ENCODE measurements at regions not wholly inside any gene's neighbourhood (a gene's known extent, or its start where the extent isn't known, plus 50 kb on each side); places are given as distances from the start of the nearest gene placed in this dataset.

DNA sequence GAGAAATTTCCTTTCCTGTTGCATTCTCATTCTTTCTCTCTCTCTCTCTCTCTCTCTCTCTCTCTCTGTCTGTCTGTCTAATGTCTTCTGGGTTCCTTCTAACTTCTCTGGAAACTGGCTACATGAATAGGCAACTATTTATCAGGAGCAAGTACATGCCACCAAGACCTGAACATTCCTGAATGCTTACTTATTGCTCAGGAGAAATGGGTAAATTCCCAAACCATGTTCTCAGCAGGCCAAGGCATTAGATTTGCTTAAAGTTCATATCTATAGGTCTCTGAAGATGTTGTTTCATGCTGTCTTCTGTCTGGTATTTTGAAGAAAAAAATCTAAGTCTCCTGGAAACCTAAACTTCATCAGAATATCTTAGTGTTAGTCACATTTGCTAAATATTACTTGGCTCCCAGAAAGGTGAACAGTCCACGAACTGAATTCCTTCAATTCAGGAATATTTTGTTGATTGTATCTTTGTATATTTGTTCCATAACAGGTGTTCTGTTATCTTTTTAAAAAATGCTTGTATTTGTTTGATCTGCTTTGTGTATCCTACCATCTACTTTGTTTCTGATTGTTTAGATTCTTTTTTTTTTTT is 77.2 kb upstream of the FIGN start:
- no peak overlapping the region for H3K18ac ChIP-seq (ENCODE audit: extremely low read depth, low read length)
- H3K27me3 ChIP-seq (replicated peaks in 1 of 4; ENCODE audit: control insufficient read depth in 3 of 4, extremely low read depth in 1 of 4, insufficient read depth in 3 of 4, low read length in 3 of 4) = no peaks in the 10 kb centered on the region
- H3K9ac ChIP-seq (replicated peaks in 1 of 4; ENCODE audit: extremely low read depth in 1 of 4, low read depth in 3 of 4, low read length in 3 of 4) = no peak overlapping the region
- no peak overlapping the region for H3K4me3 ChIP-seq (ENCODE audit: extremely low read depth in 1 of 4, insufficient read depth in 2 of 4, low read depth in 3 of 4, low read length in 4 of 4)
- H2BK20ac ChIP-seq (ENCODE audit: low read length) = no peak overlapping the region
- H4K5ac ChIP-seq (ENCODE audit: insufficient read length, low read depth, low read length) = no peak overlapping the region
- no peak overlapping the region for H3K4me2 ChIP-seq (ENCODE audit: insufficient read depth in 1 of 2, low read depth in 2 of 2, low read length in 2 of 2)
- H3K27ac ChIP-seq (ENCODE audit: low read depth, low read length) = no peak overlapping the region
- no peak overlapping the region for H3K56ac ChIP-seq (replicated peaks; ENCODE audit: insufficient read length, low read depth, low read length)
- H3K4ac ChIP-seq (replicated peaks; ENCODE audit: insufficient read length, low read depth, low read length) = no peak overlapping the region
- H2AFZ ChIP-seq (ENCODE audit: low read length) = no peak overlapping the region
- H2AK5ac ChIP-seq (ENCODE audit: low read depth, low read length) = no peak overlapping the region
- no peak overlapping the region for H4K8ac ChIP-seq (ENCODE audit: extremely low read depth, insufficient read depth, low read length)
- H4K91ac ChIP-seq (replicated peaks; ENCODE audit: insufficient read length, low read length) = no peak overlapping the region
- ChIA-PET POLR2A (ENCODE audit: partially characterized antibody) (no interaction called here), CTCF (ENCODE audit: partially characterized antibody) (no interaction called here)
- 95% methylated on average over 1 of the region's 1 CpG; no CpG with 5 or more reads in 1 of the 2 experiments for WGBS, 2 experiments (ENCODE audit: extremely low coverage in 1 of 2, insufficient coverage in 1 of 2, insufficient read length in 1 of 2, insufficient replicate concordance in 2 of 2, low coverage in 1 of 2, low lambda C conversion rate in 2 of 2, missing lambda C conversion rate in 1 of 2)
- H3K36me3 ChIP-seq (ENCODE audit: control insufficient read depth in 2 of 4, insufficient read depth in 4 of 4, low read length in 3 of 4) = no peaks in the 10 kb centered on the region
- H4K20me1 ChIP-seq (replicated peaks in 1 of 2; ENCODE audit: control insufficient read depth in 1 of 2, insufficient read depth in 2 of 2, low read length in 2 of 2) = no peaks in the 10 kb centered on the region
- FAIRE-seq = no peak
- H2BK15ac ChIP-seq (ENCODE audit: low read length) = no peak overlapping the region
- no peaks in the 10 kb centered on the region for H3K23me2 ChIP-seq (ENCODE audit: low read depth, low read length)
- no peak overlapping the region for H2BK5ac ChIP-seq (ENCODE audit: low read depth, low read length)
- H2BK12ac ChIP-seq (ENCODE audit: low read depth, low read length) = no peak overlapping the region
- H3K14ac ChIP-seq (ENCODE audit: insufficient read length) = no peak overlapping the region
- no peak for DNase-seq (ENCODE audit: low read depth in 1 of 2, low spot score in 2 of 2)
- no peak overlapping the region for H2BK120ac ChIP-seq (replicated peaks; ENCODE audit: low read depth, low read length)
- no peaks in the 10 kb centered on the region for H3K9me3 ChIP-seq (ENCODE audit: insufficient read depth in 2 of 2, low read depth in 1 of 2, low read length in 1 of 2)
- no peaks in the 10 kb centered on the region for H3K79me2 ChIP-seq (ENCODE audit: control insufficient read depth in 1 of 2, insufficient read depth in 2 of 2, low read length in 2 of 2)
- no peaks in the 10 kb centered on the region for H3K4me1 ChIP-seq (replicated peaks in 1 of 4; ENCODE audit: control insufficient read depth in 3 of 4, insufficient read depth in 4 of 4, low read length in 3 of 4)
- no peaks in the 10 kb centered on the region for H3K79me1 ChIP-seq (ENCODE audit: low read depth, low read length)
- H3K23ac ChIP-seq (ENCODE audit: insufficient read length) = no peak overlapping the region
- no peak for TF ChIP-seq KDM4A (IDR thresholded peaks at IDR 0.05; ENCODE audit: low read depth, low read length, severe bottlenecking)
- TF ChIP-seq SP4 (IDR thresholded peaks at IDR 0.05; ENCODE audit: low read length) = no peak
- no peak for TF ChIP-seq BACH1 (IDR thresholded peaks at IDR 0.05; ENCODE audit: low read length)
- no peak for TF ChIP-seq NRF1 (IDR thresholded peaks at IDR 0.05; ENCODE audit: low read depth, low read length)

Measured in H1 (cell line).